Activated CD8-positive, alpha-beta memory T cell treated with anti-CD3 and anti-CD28 coated beads for 36 hours (primary cell): ENCODE measurements at regions not wholly inside any gene's neighbourhood (a gene's known extent, or its start where the extent isn't known, plus 50 kb on each side); places are given as distances from the start of the nearest gene placed in this dataset.

Source experiments
- CTCF ChIA-PET: fragments of 350-600 bp; sonication (Branson Sonifier 250); formaldehyde crosslinking; loops from one replicate; lab custom pipeline; 2021; ENCODE audit warnings: antibody characterized with exemption; lab: Charles Lee
- POLR2A ChIA-PET: fragments of 350-600 bp; sonication (Branson Sonifier 250); formaldehyde crosslinking; loops from one replicate; lab custom pipeline; 2021; ENCODE audit warnings: antibody characterized with exemption; lab: Charles Lee

DNA sequence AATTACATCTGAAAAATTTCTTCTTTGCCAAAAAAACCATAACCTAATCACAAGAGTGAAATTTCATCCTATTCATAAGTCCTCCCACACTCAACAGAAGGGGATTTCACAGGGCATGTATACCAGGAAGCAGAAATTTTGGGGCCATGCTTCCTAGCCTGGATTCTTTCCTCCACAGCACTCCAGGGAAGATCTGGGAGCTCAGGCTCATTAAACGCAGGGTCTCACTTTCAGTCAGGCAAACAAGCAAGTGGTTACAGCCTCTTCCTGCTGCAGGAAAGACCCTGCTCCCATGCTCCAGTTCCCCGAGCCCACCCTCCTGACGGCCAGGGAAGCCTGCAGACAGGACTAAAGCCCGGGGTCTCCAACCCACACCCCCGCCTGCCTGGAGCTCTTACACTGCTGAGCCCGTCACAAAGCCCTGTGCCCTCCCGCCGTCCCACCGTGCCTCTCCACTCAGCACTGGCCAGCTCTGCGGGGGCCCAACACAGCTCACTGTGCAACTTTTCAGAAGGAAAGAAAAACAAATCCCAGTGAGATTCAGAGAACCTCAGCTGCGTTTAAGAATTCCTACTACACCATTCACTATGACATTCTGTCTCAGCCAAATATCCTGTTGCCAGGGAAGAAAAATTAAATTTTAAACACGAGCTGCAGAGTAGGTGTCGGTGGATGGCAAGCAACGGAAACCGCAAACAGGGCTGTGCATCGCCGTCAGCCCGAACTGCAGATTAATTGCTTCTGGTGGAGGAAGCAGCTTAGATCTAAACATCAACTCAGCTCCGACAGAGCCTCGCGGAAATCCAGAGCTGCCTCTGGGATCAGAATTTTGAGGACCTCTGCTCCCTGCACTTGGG lies 106.7 kb upstream of the SFSWAP start:
- ChIA-PET POLR2A (no interaction called here), CTCF (interaction anchor here (1.4 kb wide), 1 partner anchor 9 kb away, joined by 3 read pairs; no protein-coding TSS in a partner anchor)

DNA sequence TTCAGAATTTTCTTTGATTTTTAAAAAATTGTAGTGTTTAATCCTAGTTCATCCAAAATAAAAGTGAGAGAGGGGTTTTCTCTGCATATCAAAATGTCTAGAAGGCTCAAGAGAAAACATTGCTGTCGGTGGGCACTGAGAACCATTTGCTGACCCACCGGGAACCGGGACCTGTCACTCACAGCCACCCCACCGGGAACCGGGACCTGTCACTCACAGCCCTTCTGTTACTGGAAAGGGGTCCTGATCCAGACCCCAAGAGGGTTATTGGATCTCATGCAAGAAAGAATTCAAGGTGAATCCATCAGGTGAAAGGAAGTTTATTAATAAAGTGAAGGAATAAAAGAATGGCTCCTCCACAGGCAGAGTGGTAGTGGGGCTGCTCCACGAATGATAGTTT lies 106.0 kb upstream of the SFSWAP start:
- ChIA-PET CTCF (interaction anchor here (1.4 kb wide), 1 partner anchor 9 kb away, joined by 3 read pairs; no protein-coding TSS in a partner anchor), POLR2A (no interaction called here)

DNA sequence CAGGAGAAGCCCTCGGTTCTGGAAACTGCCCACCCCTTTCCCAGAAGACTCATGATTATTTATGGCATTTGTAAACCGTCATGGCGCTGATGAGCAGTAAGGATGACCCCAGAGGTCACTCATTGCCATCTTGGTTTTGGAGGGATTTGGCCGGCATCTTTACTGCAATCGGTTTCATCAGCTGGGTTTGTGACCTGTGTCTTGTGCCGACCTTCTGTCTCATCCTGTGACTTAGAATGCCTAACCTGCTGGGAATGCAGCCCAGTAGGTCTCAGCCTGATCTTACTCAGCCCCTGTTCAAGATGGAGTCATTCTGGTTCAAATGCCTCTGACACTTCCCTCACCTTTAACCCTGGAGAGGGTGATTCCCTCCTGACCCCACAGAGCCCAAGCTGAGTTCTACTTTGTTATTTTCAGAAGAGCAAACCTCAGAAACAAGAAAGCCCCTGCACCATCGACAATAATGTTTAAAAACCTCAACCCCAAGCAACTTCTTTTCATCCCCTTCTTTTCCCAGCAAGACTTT lies 105.5 kb upstream of the SFSWAP start:
- POLR2A ChIA-PET, result no interaction called here
- CTCF ChIA-PET, result interaction anchor here (0.5 kb wide), 1 partner anchor 69 kb away, joined by 3 read pairs; no protein-coding TSS in a partner anchor

DNA sequence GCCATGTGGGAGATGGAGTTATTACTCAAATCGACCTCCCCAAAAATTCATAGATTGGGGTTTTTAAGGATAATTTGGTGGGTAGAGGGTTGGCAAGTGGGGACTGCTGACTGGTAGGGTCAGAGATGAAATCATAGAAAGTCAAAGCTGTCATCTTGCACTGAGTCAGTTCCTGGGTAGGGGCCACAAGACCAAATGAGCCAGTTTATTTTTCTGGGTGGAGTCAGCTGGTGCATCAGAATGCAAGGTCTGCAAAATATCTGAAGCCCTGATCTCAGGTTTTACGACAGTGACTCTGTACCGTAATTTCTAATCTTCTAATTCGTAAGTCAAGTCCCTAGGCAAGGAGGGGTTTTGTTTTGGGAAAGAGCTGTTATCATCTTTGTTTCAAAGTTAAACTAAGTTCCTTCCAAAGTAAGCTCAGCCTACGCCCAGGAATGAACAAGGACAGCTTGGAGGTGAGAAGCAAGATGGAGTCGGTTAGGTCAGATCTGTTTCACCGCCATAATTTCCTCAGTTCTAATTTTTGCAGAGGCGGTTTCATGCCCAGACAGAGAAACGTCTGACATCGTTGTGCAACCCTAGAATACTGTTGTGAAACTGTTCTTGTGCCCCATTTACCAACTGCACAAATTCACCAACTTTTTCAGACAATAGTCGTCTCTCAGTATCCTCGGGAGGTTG lies 104.5 kb upstream of the SFSWAP start:
- CTCF ChIA-PET, result no interaction called here

DNA sequence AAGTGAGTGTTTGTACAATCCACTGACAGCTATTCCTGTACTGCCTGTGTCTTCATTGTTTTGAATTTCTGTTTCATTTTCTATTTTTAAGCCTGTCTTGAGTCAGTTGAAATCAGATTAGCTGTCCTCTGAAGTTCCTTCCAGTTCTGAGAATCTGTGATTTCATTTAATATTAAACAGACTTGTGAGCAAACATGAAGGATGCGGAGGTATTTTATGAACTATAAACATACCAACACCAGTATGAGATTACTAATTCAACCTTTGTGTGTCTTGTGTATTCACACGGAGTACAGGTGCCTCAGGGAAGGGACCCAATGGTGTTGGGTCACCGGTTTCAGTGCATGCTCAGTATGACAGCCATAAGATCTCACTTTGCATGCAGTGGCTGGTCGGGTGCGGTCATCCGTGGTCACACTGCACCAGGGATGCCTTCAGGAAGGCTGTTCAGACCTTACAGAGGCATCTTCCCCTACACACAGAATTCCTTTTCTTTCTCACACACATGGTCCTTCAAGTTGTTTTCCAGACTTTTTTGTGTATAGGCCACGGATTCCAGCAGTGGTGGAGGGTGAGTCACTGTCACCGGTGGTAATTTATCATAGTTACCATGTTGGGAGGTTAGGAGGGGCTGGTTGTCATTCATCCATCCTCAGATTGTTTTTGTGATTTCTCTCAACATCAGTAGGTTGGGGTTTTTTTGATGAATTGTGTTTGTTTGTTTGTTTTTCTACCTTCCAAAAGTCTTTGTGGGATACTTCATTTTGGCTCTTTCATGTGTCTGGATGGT lies 103.0 kb upstream of the SFSWAP start:
- CTCF ChIA-PET, result no interaction called here
- POLR2A ChIA-PET, result no interaction called here

More for the DNA sequence above, 104.5 kb upstream of the SFSWAP start:
- POLR2A ChIA-PET, result no interaction called here

DNA sequence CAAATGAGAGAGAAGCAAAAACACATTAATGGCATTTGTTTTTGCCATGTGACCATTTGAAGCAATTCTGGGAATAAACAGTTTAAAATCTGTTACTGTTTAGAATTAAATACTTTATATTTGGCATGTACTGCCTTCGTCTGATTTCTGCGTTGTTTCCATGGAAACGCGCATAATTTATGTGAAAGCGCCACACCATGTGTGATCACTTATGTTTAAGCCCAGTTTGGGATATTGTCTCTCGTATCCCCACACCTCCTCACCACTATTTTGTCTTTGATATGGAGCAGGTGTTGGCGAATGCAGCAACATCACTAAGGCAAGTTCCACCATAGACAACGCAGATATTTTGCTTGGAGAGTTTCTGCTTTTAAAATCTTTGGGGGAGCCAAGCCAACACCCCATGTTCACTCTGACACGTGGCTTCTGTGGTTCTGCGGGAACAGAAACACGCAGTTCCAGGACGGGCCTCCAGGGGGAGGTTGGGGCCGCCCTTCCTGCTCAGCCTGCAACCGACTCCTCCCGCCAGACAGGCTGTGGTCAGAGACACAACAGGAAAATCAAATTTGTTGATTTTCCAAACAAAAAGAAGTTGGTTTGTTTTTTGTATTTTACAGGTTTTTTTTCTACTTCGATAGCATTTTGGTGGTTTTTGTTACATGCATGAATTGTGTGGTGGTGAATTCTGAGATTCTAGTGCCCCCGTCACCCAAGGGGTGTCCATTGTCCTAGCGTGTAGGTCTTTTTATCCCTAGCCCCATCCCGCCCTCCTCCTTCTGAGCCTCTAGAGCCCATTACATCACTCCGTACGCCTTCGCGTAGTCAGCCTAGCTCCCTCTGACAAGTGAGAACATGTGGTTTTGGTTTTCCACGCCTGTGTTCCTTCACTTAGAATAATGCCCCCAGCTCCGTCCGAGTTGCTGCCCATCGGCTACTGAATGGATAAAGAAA lies 101.9 kb upstream of the SFSWAP start:
- ChIA-PET POLR2A (no interaction called here), CTCF (interaction anchor here (1.0 kb wide), 1 partner anchor 11 kb away, joined by 5 read pairs; no protein-coding TSS in a partner anchor)

DNA sequence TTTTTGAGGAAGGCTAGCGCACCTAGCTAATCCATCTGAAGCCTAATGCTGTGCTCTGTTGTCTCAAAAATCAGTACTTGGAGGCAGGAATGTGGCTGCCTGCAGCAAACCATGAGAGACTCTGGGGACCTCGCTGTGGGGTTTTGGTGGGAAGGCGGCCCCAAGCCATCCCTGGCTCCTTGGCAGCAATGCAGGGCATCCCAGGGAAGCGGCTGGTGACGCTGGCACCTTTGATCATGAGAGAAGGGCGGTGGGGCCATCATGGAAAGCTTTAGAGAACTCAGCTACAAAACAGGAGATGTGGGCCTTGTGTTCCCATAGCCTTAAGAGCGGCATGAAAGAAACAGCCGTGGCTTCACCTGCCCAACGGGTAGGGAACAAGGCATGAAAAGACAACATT lies 101.1 kb upstream of the SFSWAP start:
- POLR2A ChIA-PET, result no interaction called here
- CTCF ChIA-PET, result interaction anchor here (1.0 kb wide), 1 partner anchor 11 kb away, joined by 5 read pairs; no protein-coding TSS in a partner anchor

DNA sequence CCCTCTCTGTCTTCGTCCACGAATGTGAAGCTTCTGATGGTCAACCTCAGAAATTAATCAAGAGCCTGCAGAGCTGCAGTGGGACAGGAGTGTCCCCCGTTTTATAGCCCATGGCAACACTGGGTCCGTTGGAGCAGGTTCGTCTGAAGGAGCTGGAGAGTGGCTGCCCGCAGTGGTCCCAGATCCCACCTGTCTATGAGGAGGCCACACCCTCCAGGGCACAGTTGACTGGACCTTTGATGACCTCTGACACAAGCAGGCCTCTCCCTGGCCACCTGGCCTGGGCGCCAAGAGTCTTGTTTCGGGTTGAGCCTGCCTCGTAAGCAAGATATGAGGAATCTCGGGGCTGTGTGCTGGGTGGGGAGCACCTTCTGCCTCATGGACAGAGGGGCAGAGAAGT lies 100.7 kb upstream of the SFSWAP start:
- ChIA-PET CTCF (interaction anchor here (1.0 kb wide), 1 partner anchor 10 kb away, joined by 5 read pairs; no protein-coding TSS in a partner anchor), POLR2A (no interaction called here)

DNA sequence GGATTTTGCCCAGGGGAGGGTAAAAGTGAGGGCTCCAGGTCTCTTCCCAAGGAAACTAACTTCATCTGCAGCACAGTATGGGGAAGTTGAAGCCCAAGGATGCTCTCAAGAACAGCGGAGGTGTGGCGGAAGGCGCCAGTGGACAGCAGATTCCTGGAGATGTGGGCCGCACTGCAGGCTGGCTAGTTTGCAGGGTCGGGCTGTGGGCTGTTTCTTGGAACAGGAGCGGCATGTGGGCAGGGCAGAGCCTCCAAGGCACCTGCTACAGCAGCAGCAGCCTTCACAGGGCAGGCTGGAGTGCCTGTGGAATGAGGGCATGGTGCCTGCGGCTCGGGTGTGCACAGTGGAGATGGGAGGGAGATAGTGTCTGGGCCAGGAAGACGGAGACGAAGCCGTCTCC lies 100.0 kb upstream of the SFSWAP start:
- ChIA-PET POLR2A (no interaction called here), CTCF (no interaction called here)

DNA sequence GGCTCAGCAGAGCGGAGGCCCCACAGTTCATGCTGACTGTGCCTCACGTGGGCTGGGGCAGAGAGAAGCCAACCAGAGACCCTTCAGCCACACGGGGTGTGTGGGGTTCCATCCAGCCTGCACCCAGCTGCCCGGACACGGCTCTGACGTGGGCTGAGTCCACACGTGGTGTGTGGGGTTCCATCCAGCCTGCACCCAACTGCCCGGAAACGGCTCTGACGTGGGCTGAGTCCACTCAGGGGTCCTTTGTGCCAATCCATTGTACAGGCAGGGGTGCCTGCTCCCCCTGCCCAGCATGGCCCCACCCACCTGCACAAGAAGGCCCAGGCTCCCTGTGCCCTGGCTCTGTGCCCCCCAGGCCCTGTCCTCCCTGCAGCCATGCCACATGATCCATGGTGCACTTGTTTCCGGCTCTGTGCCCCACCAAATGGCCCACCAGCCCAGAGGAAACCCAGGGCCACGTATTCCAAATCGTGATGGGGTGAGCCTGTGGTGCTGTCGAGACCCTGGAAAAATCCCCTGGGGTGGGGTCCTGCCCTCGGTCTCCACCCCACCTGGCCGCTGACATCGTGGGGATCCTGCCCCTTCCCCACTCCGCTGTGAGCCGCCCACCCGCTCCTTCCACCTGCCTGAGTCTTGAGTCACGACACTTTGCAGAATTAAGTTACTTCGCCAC lies 99.3 kb upstream of the SFSWAP start:
- CTCF ChIA-PET, result no interaction called here
- POLR2A ChIA-PET, result no interaction called here

DNA sequence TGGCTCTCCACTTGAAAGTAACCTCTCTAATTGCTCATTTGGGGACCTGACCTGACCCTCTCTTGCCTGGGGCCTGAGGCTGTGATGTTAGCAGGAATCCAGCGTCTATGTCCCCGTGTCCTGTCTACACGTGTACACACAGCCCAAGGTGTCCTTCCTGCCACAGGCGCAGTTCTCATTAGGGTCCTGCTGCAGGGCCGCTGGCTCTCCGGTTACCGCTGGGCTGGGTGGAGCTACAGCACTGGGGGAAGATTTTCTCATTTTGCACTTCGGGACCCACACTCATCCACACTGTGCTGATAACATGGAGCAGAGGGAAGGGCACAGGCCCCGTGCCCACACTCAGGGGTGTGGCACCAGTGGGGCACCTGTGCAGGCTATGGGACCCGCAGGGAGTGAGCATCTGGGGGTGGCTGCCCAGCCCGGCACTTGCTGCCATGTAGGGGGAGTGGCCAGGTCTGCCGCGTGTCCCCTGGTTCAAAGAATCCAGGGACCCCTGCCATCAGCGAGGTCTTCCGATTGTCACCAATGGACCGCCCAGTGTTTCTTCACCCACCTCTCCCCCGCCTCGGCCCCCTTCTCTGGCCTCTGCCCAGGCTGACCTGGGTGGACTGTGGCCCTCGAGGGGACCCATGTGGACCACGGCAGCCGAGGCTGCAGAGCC lies 98.7 kb upstream of the SFSWAP start:
- CTCF ChIA-PET, result no interaction called here
- POLR2A ChIA-PET, result no interaction called here

DNA sequence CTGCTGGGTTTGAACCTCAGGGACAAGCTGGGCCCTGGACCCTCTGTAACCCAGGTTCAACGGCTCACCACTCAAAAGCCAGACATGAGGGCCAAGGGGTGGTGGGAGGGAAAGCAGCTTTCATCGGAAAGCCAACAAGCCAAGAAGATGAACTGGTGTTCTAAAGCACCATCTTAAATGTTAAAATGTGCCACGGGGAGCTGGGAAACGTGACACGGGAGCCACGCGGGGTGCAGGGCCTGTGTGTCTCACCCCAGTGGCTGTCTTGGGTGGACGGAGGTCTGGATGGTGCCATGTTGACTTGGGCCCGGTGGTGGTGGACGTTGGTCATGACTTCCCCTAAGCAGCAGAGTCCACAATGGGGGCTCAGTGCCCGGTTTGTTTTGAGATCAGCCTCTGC lies 97.7 kb upstream of the SFSWAP start:
- POLR2A ChIA-PET, result no interaction called here
- CTCF ChIA-PET, result no interaction called here

DNA sequence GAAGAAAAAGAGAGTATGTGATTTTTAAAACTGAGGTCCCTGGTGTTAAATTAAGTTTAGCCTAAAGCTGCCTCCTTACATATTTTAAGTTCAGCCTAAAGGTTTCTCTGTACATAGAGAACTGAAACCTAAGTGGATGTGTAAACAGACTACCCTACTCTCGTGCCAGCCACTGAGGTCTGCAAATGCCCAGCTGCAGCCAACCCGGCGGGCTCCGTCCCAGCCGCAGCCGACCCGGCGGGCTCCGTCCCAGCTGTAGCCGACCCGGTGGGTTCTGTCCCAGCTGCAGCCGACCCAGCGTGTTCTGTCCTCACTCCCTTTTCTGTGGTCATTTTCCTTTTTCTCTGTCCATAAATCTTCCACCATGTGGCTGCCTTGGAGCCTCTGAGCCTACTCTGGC lies 97.2 kb upstream of the SFSWAP start:
- CTCF ChIA-PET, result no interaction called here
- POLR2A ChIA-PET, result no interaction called here

DNA sequence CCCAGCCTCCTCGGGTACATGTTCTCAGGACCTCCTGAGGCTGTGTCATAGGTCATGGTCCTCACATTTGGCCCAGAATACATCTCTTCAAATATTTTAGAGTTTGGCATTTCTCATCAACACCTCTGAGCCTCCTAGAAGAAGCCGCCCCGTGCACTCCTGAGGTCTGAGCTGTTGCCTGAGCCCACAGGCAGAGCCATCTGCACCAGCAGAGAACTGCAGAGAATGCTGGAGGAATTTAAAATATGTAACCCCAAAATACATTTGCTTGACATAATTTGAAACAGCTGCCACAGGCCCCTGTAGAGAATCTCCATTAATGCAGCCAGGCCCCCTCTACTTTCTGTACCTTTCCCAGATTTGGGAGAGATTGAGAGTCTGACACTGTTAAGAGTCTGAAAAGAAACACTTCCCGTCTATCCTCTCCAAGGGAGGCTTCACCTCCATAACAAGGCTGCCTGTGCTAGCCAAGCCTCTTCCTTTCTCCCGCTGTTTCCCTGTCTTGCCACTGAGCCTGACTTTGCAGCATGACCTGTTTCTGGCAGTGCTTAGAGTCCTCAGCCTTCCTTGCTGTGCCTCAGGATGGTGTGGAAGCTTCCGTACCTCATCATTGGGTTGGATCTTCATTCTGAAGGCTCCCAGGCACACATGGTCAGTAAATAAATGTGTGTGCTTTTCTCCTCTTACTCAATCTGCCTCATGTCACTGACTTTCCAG lies 95.4 kb upstream of the SFSWAP start:
- ChIA-PET POLR2A (no interaction called here), CTCF (no interaction called here)

DNA sequence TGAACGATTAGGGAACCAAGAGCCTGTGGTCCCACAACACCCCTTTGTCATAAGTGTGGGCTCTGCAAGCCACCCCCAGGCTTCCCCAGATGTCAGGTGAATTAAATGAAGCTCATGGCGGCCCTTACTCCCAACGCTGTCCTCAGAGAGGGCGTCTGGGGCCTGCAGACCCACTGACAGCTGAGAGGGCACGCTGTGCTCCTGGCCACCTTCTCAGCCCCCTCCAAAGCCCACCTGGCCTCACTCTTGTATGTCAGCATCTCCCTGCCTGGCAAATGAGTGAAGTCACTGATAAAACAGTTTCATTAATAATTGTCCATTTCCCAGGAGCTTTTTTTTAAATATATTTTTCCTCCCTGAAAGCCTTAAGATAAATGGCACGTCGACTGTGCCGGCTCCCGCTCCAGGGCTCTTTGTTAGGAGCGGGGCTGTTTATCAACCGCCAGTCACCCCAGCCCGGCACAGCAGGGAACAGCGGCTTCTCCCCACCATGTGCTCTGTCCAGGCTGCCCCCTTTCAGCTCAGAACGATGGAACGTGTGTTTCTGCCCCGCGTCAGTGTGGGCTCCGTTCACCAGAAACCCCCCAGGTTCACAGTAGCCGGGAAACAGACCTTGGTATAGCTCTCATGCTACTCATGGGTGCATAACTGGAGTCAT lies 94.7 kb upstream of the SFSWAP start:
- POLR2A ChIA-PET, result no interaction called here
- CTCF ChIA-PET, result no interaction called here

DNA sequence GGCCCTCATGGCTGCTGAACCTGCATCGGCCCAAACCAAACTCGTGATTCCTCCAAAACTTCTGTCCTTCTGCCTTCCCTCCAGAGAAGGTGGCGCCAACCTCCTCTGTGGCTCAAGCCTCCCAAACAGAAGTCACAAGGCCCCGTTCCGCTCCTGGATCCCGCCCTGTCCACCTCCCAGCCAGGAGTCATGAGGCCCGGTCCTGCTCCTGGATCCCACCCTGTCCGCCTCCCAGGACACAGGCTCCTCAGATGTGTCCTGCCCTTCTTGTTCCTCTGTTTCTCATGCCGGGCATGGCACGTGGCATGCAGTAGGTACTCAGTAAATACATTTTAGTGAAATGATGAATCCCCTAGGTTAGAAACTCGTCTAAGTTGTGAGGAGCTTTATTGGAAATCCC lies 94.2 kb upstream of the SFSWAP start:
- CTCF ChIA-PET, result no interaction called here
- POLR2A ChIA-PET, result no interaction called here
